ENCODE measurements at regions not wholly inside any gene's neighbourhood (a gene's known extent, or its start where the extent isn't known, plus 50 kb on each side); places are given as distances from the start of the nearest gene placed in this dataset.
A peak's percentile ranks its signal among the peaks of the same experiment; 100 is the strongest.
"Not testable (repeated sequence)": the region's sequence is repeated elsewhere in the genome, so short reads cannot be mapped to it uniquely, and the experiment has no call there.

- DNase-seq = peak; percentile 3
These were observed 253.7 kb upstream of the RASGRP1 start for GRCh38 chr15:38818157-38818790.

DNA sequence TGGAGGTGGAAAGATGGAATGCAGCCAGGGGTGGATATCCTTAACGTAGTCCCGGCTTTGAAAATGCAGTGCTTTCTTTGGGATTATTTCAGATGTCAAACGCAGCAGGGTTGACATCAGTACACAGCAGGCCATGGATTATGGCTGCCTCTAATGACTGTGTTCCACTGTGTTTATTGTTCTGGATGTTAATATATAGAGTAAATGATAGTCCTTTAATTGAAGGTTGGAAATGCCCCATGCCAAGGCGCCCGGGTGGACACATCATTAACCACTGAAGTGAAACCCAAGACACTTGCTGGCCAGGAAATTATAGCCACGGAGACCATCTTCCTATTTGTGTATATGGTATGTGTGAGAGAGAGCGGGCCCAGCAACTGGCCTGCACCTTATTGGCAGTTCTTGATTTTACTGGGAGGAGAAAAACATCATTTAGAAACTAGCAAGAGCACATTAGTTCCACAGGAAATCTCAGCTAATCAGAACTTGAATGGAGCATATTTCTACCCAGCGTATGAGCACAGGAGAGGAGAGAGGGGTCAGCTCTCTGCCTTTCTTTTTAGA is 254.9 kb upstream of the RASGRP1 start:
- DNase-seq = peak; percentile 78

- DNase-seq = no peak
These were observed 258.6 kb upstream of the RASGRP1 start for GRCh38 chr15:38823263-38823662.

- no peak for DNase-seq
These were observed 260.1 kb upstream of the RASGRP1 start for GRCh38 chr15:38824719-38825118.

GRCh38 chr15:38826880-38827279 is 262.3 kb upstream of the RASGRP1 start:
- no peak for DNase-seq

DNA sequence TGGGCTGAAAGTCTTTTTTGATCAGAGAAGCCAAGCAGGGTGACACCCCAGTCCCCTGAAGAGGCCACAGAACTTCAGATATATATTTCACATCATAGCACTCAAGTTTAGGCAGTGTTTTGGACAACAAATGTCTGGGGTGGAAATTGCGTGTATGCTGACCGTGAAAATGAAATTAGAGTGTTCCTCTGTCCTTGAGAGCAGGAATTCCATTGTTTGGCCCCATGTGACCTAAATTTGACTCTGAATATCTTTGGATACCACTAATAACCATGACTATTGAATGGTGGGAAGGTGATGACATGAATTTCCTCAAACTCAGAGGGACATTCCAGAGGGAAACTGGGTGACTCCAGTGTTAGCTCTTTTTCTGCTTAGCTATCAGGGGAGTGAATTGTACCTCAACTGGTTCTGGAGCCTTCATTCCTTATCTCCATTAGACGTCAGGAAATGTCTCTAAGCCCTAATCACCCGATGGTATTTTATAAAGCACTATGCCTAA is 263.5 kb upstream of the RASGRP1 start:
- DNase-seq = no peak

- DNase-seq = no peak
These were observed 264.5 kb upstream of the RASGRP1 start for GRCh38 chr15:38829086-38829485.

DNA sequence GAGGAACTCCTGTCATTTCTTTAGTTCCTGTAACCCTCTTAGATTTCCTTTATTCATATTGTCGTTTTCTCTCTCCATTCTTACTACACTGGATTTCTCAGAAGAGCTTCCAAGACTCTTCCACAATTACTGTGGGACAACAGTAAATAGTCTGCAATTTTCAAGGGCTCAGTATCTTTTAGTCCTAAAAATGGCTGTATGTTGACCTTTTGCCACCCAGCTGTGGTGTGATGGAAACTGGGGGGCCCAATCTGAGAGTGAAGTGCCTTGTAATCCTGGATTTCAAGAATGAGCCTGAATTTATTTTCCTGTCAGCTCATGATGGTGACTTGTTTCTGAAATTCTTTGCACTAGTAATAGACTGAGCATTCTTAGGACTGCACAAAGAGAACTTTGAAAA is 277.6 kb upstream of the RASGRP1 start:
- DNase-seq = no peak

GRCh38 chr15:38843051-38843501 is 278.5 kb upstream of the RASGRP1 start:
- no peak for DNase-seq

GRCh38 chr15:38843736-38844590 is 279.3 kb upstream of the RASGRP1 start:
- DNase-seq = no peak

DNA sequence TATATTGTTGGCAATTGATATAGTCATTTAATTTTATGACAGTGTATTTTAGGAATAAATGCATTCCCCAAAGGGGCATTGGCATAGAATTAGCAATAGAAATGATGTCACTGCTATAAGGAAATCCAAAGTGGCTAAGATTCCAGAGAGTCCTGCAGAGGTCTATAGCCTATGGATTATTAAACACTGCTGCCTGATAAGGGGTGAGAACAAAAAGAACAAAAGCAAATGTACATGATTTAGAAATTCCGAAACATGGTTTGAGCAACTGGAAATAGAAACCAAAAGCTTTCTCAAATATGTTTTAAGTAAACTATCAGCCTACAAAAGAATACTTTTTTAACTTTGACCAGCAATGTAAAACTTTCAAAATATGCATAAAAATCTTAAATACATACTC is 280.1 kb upstream of the RASGRP1 start:
- no peak for DNase-seq

GRCh38 chr15:38846346-38846745 is 281.7 kb upstream of the RASGRP1 start:
- DNase-seq = no peak

DNA sequence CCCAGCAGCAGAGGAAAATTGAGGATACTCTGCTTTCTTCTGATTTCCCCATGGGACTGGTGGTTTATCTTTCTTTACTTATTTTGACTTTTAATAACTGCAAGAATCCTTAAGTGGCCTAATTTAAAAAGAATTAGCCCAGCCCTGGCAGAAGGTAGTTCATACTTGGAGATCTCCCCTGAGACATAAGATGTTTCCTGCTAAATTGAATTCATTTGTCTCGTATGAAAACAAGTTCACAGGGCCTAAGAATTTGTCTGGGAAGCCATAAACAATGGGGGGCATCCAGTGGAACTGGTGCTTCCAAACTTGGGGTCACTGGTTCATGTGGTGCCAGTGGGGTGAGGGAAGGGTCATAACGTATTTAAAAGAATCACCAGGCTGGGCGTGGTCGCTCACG is 283.1 kb upstream of the RASGRP1 start:
- no peak for DNase-seq

DNA sequence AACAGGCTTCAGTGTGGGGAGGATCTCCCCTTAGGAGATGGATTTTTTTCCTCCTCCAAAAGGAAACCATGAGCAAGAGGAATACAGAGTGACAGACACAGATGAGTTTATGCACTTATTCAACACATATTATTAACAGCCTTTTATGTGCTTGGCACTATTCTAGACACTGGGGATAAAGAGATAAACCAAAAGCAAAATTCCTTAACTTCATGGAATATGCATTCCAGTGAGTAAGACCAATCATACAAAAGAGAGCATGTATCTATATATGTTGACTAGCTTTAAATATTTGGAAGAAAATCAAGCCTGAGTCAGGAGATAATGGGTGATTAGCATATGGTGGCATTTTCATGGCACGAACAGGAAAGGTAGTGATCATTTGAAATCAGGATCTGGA is 284.4 kb upstream of the RASGRP1 start:
- DNase-seq = no peak

DNA sequence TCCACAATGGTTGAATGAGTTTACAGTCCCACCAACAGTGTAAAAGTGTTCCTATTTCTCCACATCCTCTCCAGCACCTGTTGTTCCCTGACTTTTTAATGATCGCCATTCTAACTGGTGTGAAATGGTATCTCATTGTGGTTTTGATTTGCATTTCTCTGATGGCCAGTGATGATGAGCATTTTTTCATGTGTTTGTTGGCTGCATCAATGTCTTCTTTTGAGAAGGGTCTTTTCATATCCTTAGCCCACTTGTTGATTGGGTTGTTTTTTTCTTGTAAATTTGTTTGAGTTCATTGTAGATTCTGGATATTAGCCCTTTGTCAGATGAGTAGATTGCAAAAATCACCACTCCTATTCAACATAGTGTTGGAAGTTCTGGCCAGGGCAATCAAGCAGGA is 287.6 kb upstream of the RASGRP1 start:
- not testable (repeated sequence) for DNase-seq

DNA sequence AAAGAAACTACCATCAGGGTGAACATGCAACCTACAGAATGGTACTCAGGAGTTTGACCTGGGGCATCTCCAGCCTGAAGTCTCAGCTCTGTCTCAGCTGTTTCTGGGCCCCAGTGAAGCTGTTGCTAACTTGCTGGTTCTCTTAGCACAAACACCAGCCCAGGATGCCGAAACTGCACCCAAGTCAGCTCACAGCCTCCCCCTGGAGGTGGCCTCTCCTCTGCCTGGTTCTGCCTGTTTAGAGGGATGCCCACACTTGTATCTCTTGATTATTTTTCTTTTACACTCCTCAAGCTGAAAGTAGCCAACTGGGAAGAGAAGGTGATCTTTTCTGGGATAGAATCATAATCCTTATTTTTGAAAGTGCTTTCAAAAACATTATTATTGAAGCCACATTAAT is 289.0 kb upstream of the RASGRP1 start:
- peak; percentile 9 for DNase-seq

- no peak for DNase-seq
These were observed 289.9 kb upstream of the RASGRP1 start for GRCh38 chr15:38854506-38854905.

- no peak for DNase-seq
These were observed 293.2 kb upstream of the RASGRP1 start for GRCh38 chr15:38857814-38858213.

GRCh38 chr15:38859574-38859973 is 295.0 kb upstream of the RASGRP1 start:
- DNase-seq = no peak

GRCh38 chr15:38860253-38860652 is 295.6 kb upstream of the RASGRP1 start:
- DNase-seq = no peak

DNA sequence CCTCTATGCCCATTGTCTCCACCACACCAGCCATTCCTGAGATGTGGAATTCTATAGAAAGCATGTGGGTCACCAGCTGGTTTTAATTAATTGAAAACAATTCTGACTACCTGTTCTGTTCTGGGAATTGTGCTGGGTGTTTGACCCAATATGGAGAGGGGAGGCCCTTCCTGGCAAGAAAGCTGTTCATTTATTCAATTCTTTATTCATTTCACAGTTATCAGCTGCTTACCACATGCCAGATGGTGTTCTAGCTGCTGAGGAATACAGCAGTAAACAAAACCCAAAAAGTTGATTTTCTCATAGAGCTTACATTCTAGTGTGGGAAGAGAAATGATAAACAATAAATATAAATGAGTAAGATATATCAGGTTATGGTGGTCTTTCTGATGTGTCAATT is 296.1 kb upstream of the RASGRP1 start:
- DNase-seq = no peak

GRCh38 chr15:38861108-38861507 is 296.5 kb upstream of the RASGRP1 start:
- DNase-seq = no peak

GRCh38 chr15:38862099-38862498 is 297.5 kb upstream of the RASGRP1 start:
- DNase-seq = no peak

DNA sequence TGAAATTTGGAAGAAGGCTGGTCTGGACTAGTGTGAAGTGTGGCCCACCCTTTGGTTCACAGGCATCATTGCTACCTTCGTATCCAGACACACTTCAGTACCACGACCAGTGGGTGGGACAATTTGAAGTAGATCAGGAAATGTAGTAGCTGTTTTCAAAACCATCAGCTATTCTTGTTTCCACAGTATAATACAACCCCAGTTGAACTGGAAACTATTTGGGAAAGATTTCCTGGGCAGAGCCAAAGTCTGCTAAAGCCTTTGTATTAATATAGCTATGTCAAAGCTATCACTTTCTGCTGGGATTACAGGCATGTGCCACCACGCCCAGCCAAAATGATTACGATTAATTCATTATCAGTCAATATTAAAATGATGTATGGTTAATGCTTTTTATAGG is 298.8 kb upstream of the RASGRP1 start:
- no peak for DNase-seq
